ENCODE measurements at regions not wholly inside any gene's neighbourhood (a gene's known extent, or its start where the extent isn't known, plus 50 kb on each side); places are given as distances from the start of the nearest gene placed in this dataset.

GRCh38 chr12:58347188-58347587 lies 405.8 kb downstream of the ATP23 start:
- ATAC-seq (ENCODE audit: insufficient read depth, low read depth) (no peak), DNase-seq (no peak)
- Histone ChIP-seq H3K27me3 (ENCODE audit: insufficient read depth, low read length, poor library complexity) (peaks cover 9% of the 10 kb centered on the region), H3K9ac (ENCODE audit: low read depth, low read length) (no peak overlapping the region), H3K36me3 (ENCODE audit: insufficient read depth, low read length) (no peaks in the 10 kb centered on the region), H3K4me3 (ENCODE audit: low read depth in 1 of 2, low read length in 2 of 2) (no peak overlapping the region), H4K20me1 (ENCODE audit: insufficient read depth, low read length) (no peaks in the 10 kb centered on the region), H3K27ac (ENCODE audit: low read length) (no peak overlapping the region), H3K79me2 (ENCODE audit: insufficient read depth, low read length) (no peaks in the 10 kb centered on the region), H2AFZ (ENCODE audit: low read depth, low read length) (no peak overlapping the region), H3K4me2 (ENCODE audit: insufficient read depth, low read length) (no peak overlapping the region), H3K9me3 (ENCODE audit: insufficient read depth, low read length, severe bottlenecking) (no peaks in the 10 kb centered on the region), H3K4me1 (ENCODE audit: insufficient read depth, low read length) (no peaks in the 10 kb centered on the region)
- TF ChIP-seq EZH2 (IDR thresholded peaks at IDR 0.05; ENCODE audit: borderline replicate concordance, low read depth, low read length, severe bottlenecking) (no peak), CTCF (IDR thresholded peaks at IDR 0.05; ENCODE audit: borderline replicate concordance, extremely low read depth, low read length, poor library complexity, severe bottlenecking) (no peak)

- no peak overlapping the region for H2AFZ ChIP-seq (ENCODE audit: low read depth, low read length)
- H3K4me3 ChIP-seq (ENCODE audit: low read depth in 1 of 2, low read length in 2 of 2), result no peak overlapping the region
- no peak for DNase-seq
- ATAC-seq (ENCODE audit: insufficient read depth, low read depth), result no peak
- no peaks in the 10 kb centered on the region for H3K9me3 ChIP-seq (ENCODE audit: insufficient read depth, low read length, severe bottlenecking)
- H3K4me2 ChIP-seq (ENCODE audit: insufficient read depth, low read length), result no peak overlapping the region
- no peaks in the 10 kb centered on the region for H4K20me1 ChIP-seq (ENCODE audit: insufficient read depth, low read length)
- peaks cover 6% of the 10 kb centered on the region for H3K27me3 ChIP-seq (ENCODE audit: insufficient read depth, low read length, poor library complexity)
- H3K9ac ChIP-seq (ENCODE audit: low read depth, low read length), result no peak overlapping the region
- H3K36me3 ChIP-seq (ENCODE audit: insufficient read depth, low read length), result no peaks in the 10 kb centered on the region
- no peaks in the 10 kb centered on the region for H3K79me2 ChIP-seq (ENCODE audit: insufficient read depth, low read length)
- H3K27ac ChIP-seq (ENCODE audit: low read length), result no peak overlapping the region
- H3K4me1 ChIP-seq (ENCODE audit: insufficient read depth, low read length), result no peaks in the 10 kb centered on the region
- TF ChIP-seq CTCF (IDR thresholded peaks at IDR 0.05; ENCODE audit: borderline replicate concordance, extremely low read depth, low read length, poor library complexity, severe bottlenecking) (no peak), EZH2 (IDR thresholded peaks at IDR 0.05; ENCODE audit: borderline replicate concordance, low read depth, low read length, severe bottlenecking) (no peak)
Observed at GRCh38 chr12:58347691-58348090, 406.3 kb downstream of the ATP23 start.

GRCh38 chr12:58349161-58349560 lies 407.8 kb downstream of the ATP23 start:
- Histone ChIP-seq H2AFZ (ENCODE audit: low read depth, low read length) (no peak overlapping the region), H3K4me1 (ENCODE audit: insufficient read depth, low read length) (no peaks in the 10 kb centered on the region), H3K79me2 (ENCODE audit: insufficient read depth, low read length) (no peaks in the 10 kb centered on the region), H3K9ac (ENCODE audit: low read depth, low read length) (no peak overlapping the region), H3K27me3 (ENCODE audit: insufficient read depth, low read length, poor library complexity) (peaks cover 3% of the 10 kb centered on the region), H4K20me1 (ENCODE audit: insufficient read depth, low read length) (no peaks in the 10 kb centered on the region), H3K27ac (ENCODE audit: low read length) (no peak overlapping the region), H3K36me3 (ENCODE audit: insufficient read depth, low read length) (no peaks in the 10 kb centered on the region), H3K4me3 (ENCODE audit: low read depth in 1 of 2, low read length in 2 of 2) (no peak overlapping the region), H3K9me3 (ENCODE audit: insufficient read depth, low read length, severe bottlenecking) (no peaks in the 10 kb centered on the region), H3K4me2 (ENCODE audit: insufficient read depth, low read length) (no peak overlapping the region)
- DNase-seq (no peak), ATAC-seq (ENCODE audit: insufficient read depth, low read depth) (no peak)
- no peak for TF ChIP-seq EZH2 (IDR thresholded peaks at IDR 0.05; ENCODE audit: borderline replicate concordance, low read depth, low read length, severe bottlenecking)
- no peak for TF ChIP-seq CTCF (IDR thresholded peaks at IDR 0.05; ENCODE audit: borderline replicate concordance, extremely low read depth, low read length, poor library complexity, severe bottlenecking)

GRCh38 chr12:58356794-58357193 lies 415.4 kb downstream of the ATP23 start:
- DNase-seq (no peak), ATAC-seq (ENCODE audit: insufficient read depth, low read depth) (no peak)
- no peaks in the 10 kb centered on the region for H3K4me1 ChIP-seq (ENCODE audit: insufficient read depth, low read length)
- H3K27me3 ChIP-seq (ENCODE audit: insufficient read depth, low read length, poor library complexity), result peaks cover 3% of the 10 kb centered on the region
- H3K27ac ChIP-seq (ENCODE audit: low read length), result no peak overlapping the region
- no peak overlapping the region for H3K4me3 ChIP-seq (ENCODE audit: low read depth in 1 of 2, low read length in 2 of 2)
- H3K9me3 ChIP-seq (ENCODE audit: insufficient read depth, low read length, severe bottlenecking), result no peaks in the 10 kb centered on the region
- no peak overlapping the region for H2AFZ ChIP-seq (ENCODE audit: low read depth, low read length)
- H3K4me2 ChIP-seq (ENCODE audit: insufficient read depth, low read length), result no peak overlapping the region
- no peaks in the 10 kb centered on the region for H4K20me1 ChIP-seq (ENCODE audit: insufficient read depth, low read length)
- H3K36me3 ChIP-seq (ENCODE audit: insufficient read depth, low read length), result no peaks in the 10 kb centered on the region
- H3K79me2 ChIP-seq (ENCODE audit: insufficient read depth, low read length), result no peaks in the 10 kb centered on the region
- H3K9ac ChIP-seq (ENCODE audit: low read depth, low read length), result no peak overlapping the region
- no peak for TF ChIP-seq EZH2 (IDR thresholded peaks at IDR 0.05; ENCODE audit: borderline replicate concordance, low read depth, low read length, severe bottlenecking)
- no peak for TF ChIP-seq CTCF (IDR thresholded peaks at IDR 0.05; ENCODE audit: borderline replicate concordance, extremely low read depth, low read length, poor library complexity, severe bottlenecking)
